NOMO-1 treated with DMSO at 0.1 percent for 48 hours (cell line): ENCODE measurements at regions not wholly inside any gene's neighbourhood (a gene's known extent, or its start where the extent isn't known, plus 50 kb on each side); places are given as distances from the start of the nearest gene placed in this dataset.

ENCODE experiments used
- DNase-seq: peaks from one replicate; lab custom pipeline; 2025; ENCODE audit not compliant: unreplicated experiment; lab: John Stamatoyannopoulos, UW

GRCh38 chr5:20574576-20574975 is 586.6 kb upstream of the CDH18 start:
- DNase-seq = no peak

GRCh38 chr5:20572614-20573013 is 584.6 kb upstream of the CDH18 start:
- DNase-seq = no peak

GRCh38 chr5:20570486-20570885 is 582.5 kb upstream of the CDH18 start:
- no peak for DNase-seq

GRCh38 chr5:20562544-20562943 is 574.5 kb upstream of the CDH18 start:
- DNase-seq = no peak

- no peak for DNase-seq
Measured at GRCh38 chr5:20559845-20560244, 571.8 kb upstream of the CDH18 start.

GRCh38 chr5:20556115-20556763 is 568.2 kb upstream of the CDH18 start:
- DNase-seq = no peak

- DNase-seq = no peak
Measured at GRCh38 chr5:20555034-20555433, 567.0 kb upstream of the CDH18 start.

GRCh38 chr5:20554001-20554400 is 566.0 kb upstream of the CDH18 start:
- DNase-seq = no peak

GRCh38 chr5:20537911-20538703 is 550.1 kb upstream of the CDH18 start:
- no peak for DNase-seq

GRCh38 chr5:20536813-20537212 is 548.8 kb upstream of the CDH18 start:
- no peak for DNase-seq

- no peak for DNase-seq
Measured at GRCh38 chr5:20536341-20536740, 548.3 kb upstream of the CDH18 start.

GRCh38 chr5:20528471-20528870 is 540.5 kb upstream of the CDH18 start:
- no peak for DNase-seq

GRCh38 chr5:20524991-20525529 is 537.1 kb upstream of the CDH18 start:
- no peak for DNase-seq

GRCh38 chr5:20522905-20523482 is 535.0 kb upstream of the CDH18 start:
- DNase-seq = no peak

GRCh38 chr5:20515606-20516005 is 527.6 kb upstream of the CDH18 start:
- no peak for DNase-seq

GRCh38 chr5:20514145-20514544 is 526.1 kb upstream of the CDH18 start:
- no peak for DNase-seq

- no peak for DNase-seq
Measured at GRCh38 chr5:20500546-20500945, 512.5 kb upstream of the CDH18 start.

GRCh38 chr5:20498926-20499325 is 510.9 kb upstream of the CDH18 start:
- no peak for DNase-seq

- DNase-seq = no peak
Measured at GRCh38 chr5:20498102-20498501, 510.1 kb upstream of the CDH18 start.

GRCh38 chr5:20497356-20497755 is 509.4 kb upstream of the CDH18 start:
- no peak for DNase-seq

- DNase-seq = no peak
Measured at GRCh38 chr5:20494706-20495105, 506.7 kb upstream of the CDH18 start.

GRCh38 chr5:20486826-20487225 is 498.8 kb upstream of the CDH18 start:
- no peak for DNase-seq
